Activated CD8-positive, alpha-beta T cell treated with anti-CD3 and anti-CD28 coated beads for 36 hours (primary cell): ENCODE measurements at regions not wholly inside any gene's neighbourhood (a gene's known extent, or its start where the extent isn't known, plus 50 kb on each side); places are given as distances from the start of the nearest gene placed in this dataset.

ENCODE experiments used
- ATAC-seq: fragments of 200-7000 bp; cut with Tn5 transposase; one replicate; pipeline ENCODE4 v1.10.0; 2021; ENCODE audit warnings: mild to moderate bottlenecking, moderate library complexity
- CTCF ChIA-PET: fragments of 350-600 bp; sonication (Branson Sonifier 250); formaldehyde crosslinking; loops from one replicate; lab custom pipeline; 2021; ENCODE audit warnings: antibody characterized with exemption; lab: Charles Lee
- POLR2A ChIA-PET: fragments of 350-600 bp; sonication (Branson Sonifier 250); formaldehyde crosslinking; loops from one replicate; lab custom pipeline; 2021; ENCODE audit warnings: antibody characterized with exemption; lab: Charles Lee
- DNase-seq: peaks from one replicate; pipeline ENCODE4 v3.0.0-alpha.2; 2020
- H3K27ac Mint-ChIP-seq: one replicate; pipeline ENCODE4 v1.8.0; 2021; ENCODE audit warnings: mild to moderate bottlenecking, mixed read lengths
- H3K27me3 Mint-ChIP-seq: one replicate; pipeline ENCODE4 v1.8.0; 2021; ENCODE audit warnings: mixed read lengths
- H3K36me3 Mint-ChIP-seq: one replicate; pipeline ENCODE4 v1.8.0; 2021; ENCODE audit warnings: low read depth, mixed read lengths
- H3K4me1 Mint-ChIP-seq: one replicate; pipeline ENCODE4 v1.8.0; 2021; ENCODE audit warnings: low read depth, mixed read lengths
- H3K4me3 Mint-ChIP-seq: one replicate; pipeline ENCODE4 v1.8.0; 2021; ENCODE audit warnings: mild to moderate bottlenecking, moderate library complexity, mixed read lengths
- H3K9me3 Mint-ChIP-seq: one replicate; pipeline ENCODE4 v1.8.0; 2021; ENCODE audit warnings: mixed read lengths
- CTCF ChIP-seq: fragments of 200-600 bp; IDR thresholded peaks from one replicate; pipeline ENCODE4 v1.8.0; 2022; ENCODE audit warnings: antibody characterized with exemption, mild to moderate bottlenecking
- intact Hi-C: fragments of 100-400 bp; cut with micrococcal nuclease; formaldehyde crosslinking; loops from one replicate; pipeline ENCODE4 v1.10.0; 2022

GRCh38 chr1:71147637-71148360, 67.0 kb upstream of the ZRANB2 start:
- DNase-seq = no peak
- H3K9me3 Mint-ChIP-seq = peaks cover 7% of the 10 kb centered on the region
- H3K27ac Mint-ChIP-seq = no peak overlapping the region
- intact Hi-C loops = no loop called here
- H3K4me1 Mint-ChIP-seq = no peaks in the 10 kb centered on the region
- no peaks in the 10 kb centered on the region for H3K27me3 Mint-ChIP-seq
- TF ChIP-seq CTCF = no peak
- H3K4me3 Mint-ChIP-seq = no peak overlapping the region
- ChIA-PET CTCF (no interaction called here), POLR2A (no interaction called here)
- H3K36me3 Mint-ChIP-seq = no peaks in the 10 kb centered on the region
- no peak for ATAC-seq

- no peak for TF ChIP-seq CTCF
- POLR2A ChIA-PET = no interaction called here
- peaks cover 3% of the 10 kb centered on the region for H3K36me3 Mint-ChIP-seq
These were observed 54.7 kb upstream of the ZRANB2 start for GRCh38 chr1:71135571-71135970.

More at GRCh38 chr1:71135571-71135970, 54.7 kb upstream of the ZRANB2 start:
- no peak for DNase-seq
- Mint-ChIP-seq H3K27me3 (no peaks in the 10 kb centered on the region), H3K9me3 (peaks cover 25% of the 10 kb centered on the region), H3K4me1 (no peaks in the 10 kb centered on the region), H3K4me3 (no peak overlapping the region), H3K27ac (no peak overlapping the region)
- CTCF ChIA-PET = no interaction called here
- ATAC-seq = no peak
- intact Hi-C loops = no loop called here
